Adrenal gland (tissue), 9 donors: ENCODE measurements at regions not wholly inside any gene's neighbourhood (a gene's known extent, or its start where the extent isn't known, plus 50 kb on each side); places are given as distances from the start of the nearest gene placed in this dataset.

Source experiments
- DNase-seq, 7 donors: peaks; one replicate each; pipeline ENCODE4 v3.0.0-alpha.2; 2019 to 2020
- H3K27ac ChIP-seq, 5 donors: fragments of 200-600 bp; sonication (generic) in 4 of 5; 1 replicate in 3 of 5; 2 replicates in 2 of 5; pipeline versions ENCODE4 v1.5.1 to v1.8.0; 2016 to 2020; ENCODE audit warnings: mild to moderate bottlenecking in 1 of 5
- H3K27me3 ChIP-seq: fragments of 200-600 bp; 2 replicates; pipeline ENCODE4 v1.8.0; 2021
- H3K36me3 ChIP-seq, 2 donors: fragments of 200-600 bp; replicated peaks in 1 of 2; 1 replicate in 1 of 2; 2 replicates in 1 of 2; pipeline versions ENCODE4 v1.5.1 to v1.8.0; 2018 to 2022
- H3K4me1 ChIP-seq, 2 donors: fragments of 200-600 bp; replicated peaks in 1 of 2; 1 replicate in 1 of 2; 2 replicates in 1 of 2; pipeline versions ENCODE4 v1.5.1 to v1.8.0; 2018 to 2021
- H3K4me3 ChIP-seq, 4 donors: fragments of 200-600 bp; sonication (generic) in 3 of 4; one replicate each; pipeline ENCODE4 v1.5.1; 2016 to 2018
- H3K9me3 ChIP-seq, 3 donors: fragments of 200-600 bp; sonication (generic) in 1 of 3; replicated peaks in 1 of 3; 1 replicate in 2 of 3; 2 replicates in 1 of 3; pipeline versions ENCODE4 v1.5.1 to v1.8.0; 2016 to 2021
- CTCF ChIP-seq, 6 experiments: fragments of 450-650 bp in 4 of 6; fragments of 200-600 bp in 2 of 6; sonication (generic) in 1 of 6; IDR thresholded peaks; 1 replicate in 5 of 6; 2 replicates in 1 of 6; pipeline versions ENCODE4 v1.5.1 to v1.8.0; 2016 to 2021; ENCODE audit warnings: antibody characterized with exemption in 6 of 6, mild to moderate bottlenecking in 2 of 6, moderate library complexity in 1 of 6
- POLR2A ChIP-seq, 2 donors: fragments of 450-650 bp; IDR thresholded peaks; one replicate each; pipeline ENCODE4 v1.6.1; 2017; ENCODE audit warnings: antibody characterized with exemption in 2 of 2, mild to moderate bottlenecking in 2 of 2, moderate library complexity in 1 of 2
- WGBS, 4 donors: extraction: QIAGEN DNeasy Blood & Tissue Kit in 2 of 4; methylation state at CpG; one replicate each; pipeline versions ENCODE4 v1.1.5 to v1.1.7; 2013 to 2017; 5-methylcytosine and 5-hydroxymethylcytosine counted together
- intact Hi-C, 2 donors: fragments of 100-400 bp; cut with DNase I; formaldehyde crosslinking; loops; one replicate each; pipeline versions ENCODE4 v1.14.1 to v1.15.0; 2022 to 2023
- donor health status: healthy with polysubstance abuse.
- donor health status: Bipolar disorder and iron deficiency.
- donor health status: DM: yes; HTN: yes; CAD: no.
- donor health status: DM: no; HTN: no; CAD: no.
- donor health status: DM: no; HTN: no; CAD: no.

- TF ChIP-seq POLR2A (IDR thresholded peaks at IDR 0.05) (no peak), CTCF (IDR thresholded peaks at IDR 0.05) (no peak)
- H3K4me1 ChIP-seq: no peaks in the 10 kb centered on the region
- WGBS, 4 donors: 78 to 89% (median 85%) methylated on average over 6 of the region's 6 CpGs
- H3K36me3 ChIP-seq: no peaks in the 10 kb centered on the region
- peak in 2 of 7 donors; percentile 10 to 11 for DNase-seq
- intact Hi-C loops: no loop called here
- no peaks in the 10 kb centered on the region for H3K27me3 ChIP-seq
- H3K4me3 ChIP-seq: no peak overlapping the region
- H3K27ac ChIP-seq: no peak overlapping the region
- H3K9me3 ChIP-seq: no peaks in the 10 kb centered on the region
These were observed 313.8 kb upstream of the HS6ST1 start for GRCh38 chr2:128632501-128632800.

DNA sequence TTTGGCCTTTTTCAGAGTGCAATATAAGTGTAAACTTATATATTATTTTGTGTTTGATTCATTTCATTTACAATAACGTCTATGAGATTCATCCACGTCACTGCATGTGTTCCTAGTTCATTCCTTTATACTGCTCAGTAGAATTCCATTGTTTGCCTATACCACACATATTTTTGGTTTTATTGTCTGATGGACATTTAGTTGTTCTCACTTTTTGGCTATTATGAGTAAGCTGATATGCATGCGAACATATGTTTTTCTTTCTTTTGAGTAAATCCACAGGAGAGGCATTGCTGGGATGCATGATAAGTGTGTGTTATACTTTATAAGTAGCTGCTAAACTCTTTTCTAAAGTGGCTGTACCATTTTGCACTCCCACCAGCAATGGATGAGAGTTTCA is 314.8 kb upstream of the HS6ST1 start:
- no peak for DNase-seq
- no peaks in the 10 kb centered on the region for H3K27me3 ChIP-seq
- no peak overlapping the region for H3K27ac ChIP-seq
- H3K4me3 ChIP-seq: no peak overlapping the region
- H3K36me3 ChIP-seq: no peaks in the 10 kb centered on the region
- no peaks in the 10 kb centered on the region for H3K9me3 ChIP-seq
- no peaks in the 10 kb centered on the region for H3K4me1 ChIP-seq
- 84 to 95% (median 87%) methylated on average over 3 of the region's 3 CpGs for WGBS, 4 donors
- no peak for TF ChIP-seq CTCF (IDR thresholded peaks at IDR 0.05)
- intact Hi-C loops: no loop called here

- Histone ChIP-seq H3K4me1 (no peaks in the 10 kb centered on the region), H3K9me3 (no peaks in the 10 kb centered on the region), H3K4me3 (no peak overlapping the region), H3K27me3 (no peaks in the 10 kb centered on the region), H3K36me3 (no peaks in the 10 kb centered on the region), H3K27ac (no peak overlapping the region)
- TF ChIP-seq POLR2A (IDR thresholded peaks at IDR 0.05) (no peak), CTCF (IDR thresholded peaks at IDR 0.05) (no peak)
- 71 to 80% (median 74%) methylated on average over 8 of the region's 8 CpGs for WGBS, 4 donors
- intact Hi-C loops: no loop called here
- peak in 5 of 7 donors; percentile 44 to 76 (median 53) for DNase-seq
These were observed 316.8 kb upstream of the HS6ST1 start for GRCh38 chr2:128635361-128635900.

DNA sequence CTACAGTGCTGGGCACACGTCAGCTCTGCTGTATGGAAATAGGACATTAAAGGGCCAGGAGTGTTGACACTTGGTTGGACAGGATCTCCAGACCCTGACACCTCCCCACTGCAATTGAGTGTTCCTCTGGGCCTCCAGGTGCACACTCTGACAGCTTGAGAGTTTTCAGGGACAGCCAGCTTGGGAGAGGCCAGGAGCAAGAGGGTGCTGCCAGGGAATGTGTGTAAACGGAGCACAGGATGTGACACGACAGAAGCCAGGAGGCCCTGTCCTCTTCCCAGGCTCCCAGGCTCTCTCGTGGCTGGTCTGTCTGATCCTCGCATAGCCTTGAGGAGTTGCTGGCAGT is 318.1 kb upstream of the HS6ST1 start:
- intact Hi-C loops: no loop called here
- WGBS, 4 donors: 76 to 89% (median 82%) methylated on average over 4 to 5 of the region's 5 CpGs
- DNase-seq: peak in 1 of 7 donors; percentile 29

More for the DNA sequence above, 318.1 kb upstream of the HS6ST1 start:
- Histone ChIP-seq H3K4me1 (no peaks in the 10 kb centered on the region), H3K4me3 (no peak overlapping the region), H3K27ac (no peak overlapping the region), H3K9me3 (no peaks in the 10 kb centered on the region), H3K36me3 (no peaks in the 10 kb centered on the region), H3K27me3 (no peaks in the 10 kb centered on the region)
- no peak for TF ChIP-seq POLR2A (IDR thresholded peaks at IDR 0.05)
- TF ChIP-seq CTCF (IDR thresholded peaks at IDR 0.05): no peak
